ENCODE measurements at regions not wholly inside any gene's neighbourhood (a gene's known extent, or its start where the extent isn't known, plus 50 kb on each side); places are given as distances from the start of the nearest gene placed in this dataset.

DNA sequence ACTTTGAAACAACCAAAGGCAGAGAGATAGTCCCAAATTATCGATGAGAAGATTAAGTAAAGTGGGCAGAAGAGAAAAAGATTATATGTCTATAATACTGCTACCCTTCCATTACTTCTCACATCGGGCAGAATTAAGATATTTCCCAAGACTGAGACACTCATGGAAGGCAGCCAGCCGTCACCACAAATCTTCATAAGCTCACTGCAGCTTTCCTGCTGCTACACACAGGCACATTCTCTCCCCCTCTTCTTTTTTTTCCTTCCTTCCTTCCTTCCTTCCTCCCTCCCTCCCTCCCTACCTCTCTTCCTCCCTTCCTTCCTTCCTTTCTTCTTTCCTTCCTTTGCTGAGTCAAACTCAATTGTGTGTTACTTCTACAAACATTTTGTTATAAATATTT, 58.7 kb upstream of the SPATA31C2 start:
- Histone ChIP-seq H2AFZ (no peak overlapping the region), H3K4me2 (peak overlapping the region; percentile 9; the same call in 1 of the 2 replicates), H3K4me3 (no peak overlapping the region), H3K9me2 (ENCODE audit: insufficient read depth) (no peaks in the 10 kb centered on the region), H3K4me1 (ENCODE audit: insufficient read depth) (peaks cover 25% of the 10 kb centered on the region), H4K20me1 (replicated peaks; ENCODE audit: insufficient read depth) (no peaks in the 10 kb centered on the region), H3F3A (replicated peaks; ENCODE audit: low read depth) (no peaks in the 10 kb centered on the region), H3K79me2 (replicated peaks; ENCODE audit: insufficient read depth) (no peaks in the 10 kb centered on the region), H3K27me3 (ENCODE audit: insufficient read depth) (no peaks in the 10 kb centered on the region), H3K36me3 (ENCODE audit: insufficient read depth) (no peaks in the 10 kb centered on the region), H3K27ac (ENCODE audit: low read depth) (no peak overlapping the region)
- ATAC-seq (no peak), DNase-seq (ENCODE audit: low spot score) (no peak)
- Mint-ChIP-seq H3K9me3 (no peaks in the 10 kb centered on the region), H3K27ac (no peak overlapping the region), H3K36me3 (ENCODE audit: low read depth) (no peaks in the 10 kb centered on the region), H3K27me3 (ENCODE audit: insufficient read depth, low read depth, poor library complexity) (peaks cover 4% of the 10 kb centered on the region), H3K4me3 (no peak overlapping the region), H3K4me1 (peaks cover 31% of the 10 kb centered on the region)
- TF ChIP-seq JUNB (IDR thresholded peaks at IDR 0.05; ENCODE audit: unreplicated experiment) (no peak), POLR2AphosphoS5 (IDR thresholded peaks at IDR 0.05; ENCODE audit: low read depth) (no peak), EZH2phosphoT487 (IDR thresholded peaks at IDR 0.05; ENCODE audit: unreplicated experiment) (no peak), EZH2 (IDR thresholded peaks at IDR 0.05; ENCODE audit: low read depth, unreplicated experiment) (no peak)

DNA sequence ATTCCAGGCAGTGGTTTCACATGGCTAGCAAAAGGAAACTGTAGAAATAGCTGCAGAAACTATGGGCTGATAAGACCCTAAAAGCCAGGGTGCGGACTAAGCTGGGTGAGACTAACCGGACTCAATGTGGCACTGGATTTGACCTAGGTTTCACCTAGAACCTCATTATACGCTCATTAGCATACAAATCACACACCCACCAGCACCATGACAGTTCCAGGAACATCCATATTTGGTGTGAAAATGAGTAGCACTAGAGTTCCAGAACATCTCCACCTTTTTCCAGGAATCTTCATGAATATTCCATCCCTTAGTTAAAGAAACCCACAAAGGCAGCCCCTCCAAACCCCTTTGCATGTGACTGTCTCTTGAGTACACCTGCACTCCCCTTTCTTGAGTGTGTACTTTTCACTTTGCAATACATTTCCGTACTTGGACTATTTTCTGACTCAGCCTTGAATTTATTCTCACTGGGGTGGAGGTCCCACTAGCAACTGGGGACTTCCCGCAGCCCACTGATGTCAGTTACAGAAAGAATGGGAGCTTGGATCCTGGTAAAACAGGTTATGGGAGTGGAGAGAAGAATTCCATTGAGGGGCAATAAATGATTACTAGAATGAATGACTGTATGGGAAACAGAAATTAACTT, 58.0 kb upstream of the SPATA31C2 start:
- Mint-ChIP-seq H3K36me3 (ENCODE audit: low read depth) (no peaks in the 10 kb centered on the region), H3K9me3 (no peaks in the 10 kb centered on the region), H3K4me3 (no peak overlapping the region), H3K4me1 (peaks cover 31% of the 10 kb centered on the region), H3K27ac (no peak overlapping the region), H3K27me3 (ENCODE audit: insufficient read depth, low read depth, poor library complexity) (peaks cover 4% of the 10 kb centered on the region)
- Histone ChIP-seq H3K79me2 (replicated peaks; ENCODE audit: insufficient read depth) (no peaks in the 10 kb centered on the region), H3K4me1 (ENCODE audit: insufficient read depth) (peaks cover 25% of the 10 kb centered on the region), H3K9me2 (ENCODE audit: insufficient read depth) (peaks cover under 1% of the 10 kb centered on the region; the same call in 1 of the 2 replicates), H4K20me1 (replicated peaks; ENCODE audit: insufficient read depth) (no peaks in the 10 kb centered on the region), H3K27ac (ENCODE audit: low read depth) (no peak overlapping the region), H3K27me3 (ENCODE audit: insufficient read depth) (no peaks in the 10 kb centered on the region), H3K4me2 (peak overlapping the region; percentile 9; the same call in 1 of the 2 replicates), H2AFZ (0 out of 2 replicates have a peak overlapping the region, but pooled peaks have one; percentile 6), H3K36me3 (ENCODE audit: insufficient read depth) (no peaks in the 10 kb centered on the region), H3K4me3 (no peak overlapping the region), H3F3A (replicated peaks; ENCODE audit: low read depth) (no peaks in the 10 kb centered on the region)
- TF ChIP-seq EZH2 (IDR thresholded peaks at IDR 0.05; ENCODE audit: low read depth, unreplicated experiment): no peak
- no peak for TF ChIP-seq NANOG (IDR thresholded peaks at IDR 0.05; ENCODE audit: borderline replicate concordance)
- no peak for TF ChIP-seq EZH2phosphoT487 (IDR thresholded peaks at IDR 0.05; ENCODE audit: unreplicated experiment)
- no peak for TF ChIP-seq POLR2AphosphoS5 (IDR thresholded peaks at IDR 0.05; ENCODE audit: low read depth)
- TF ChIP-seq JUNB (IDR thresholded peaks at IDR 0.05; ENCODE audit: unreplicated experiment): no peak
- no peak for TF ChIP-seq CREB1 (CRISPR knock-in tag; IDR thresholded peaks at IDR 0.05; ENCODE audit: low read depth)
- TF ChIP-seq, protein P1, sequence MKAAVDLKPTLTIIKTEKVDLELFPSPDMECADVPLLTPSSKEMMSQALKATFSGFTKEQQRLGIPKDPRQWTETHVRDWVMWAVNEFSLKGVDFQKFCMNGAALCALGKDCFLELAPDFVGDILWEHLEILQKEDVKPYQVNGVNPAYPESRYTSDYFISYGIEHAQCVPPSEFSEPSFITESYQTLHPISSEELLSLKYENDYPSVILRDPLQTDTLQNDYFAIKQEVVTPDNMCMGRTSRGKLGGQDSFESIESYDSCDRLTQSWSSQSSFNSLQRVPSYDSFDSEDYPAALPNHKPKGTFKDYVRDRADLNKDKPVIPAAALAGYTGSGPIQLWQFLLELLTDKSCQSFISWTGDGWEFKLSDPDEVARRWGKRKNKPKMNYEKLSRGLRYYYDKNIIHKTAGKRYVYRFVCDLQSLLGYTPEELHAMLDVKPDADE (IDR thresholded peaks at IDR 0.05): no peak
- TF ChIP-seq, protein P2, sequence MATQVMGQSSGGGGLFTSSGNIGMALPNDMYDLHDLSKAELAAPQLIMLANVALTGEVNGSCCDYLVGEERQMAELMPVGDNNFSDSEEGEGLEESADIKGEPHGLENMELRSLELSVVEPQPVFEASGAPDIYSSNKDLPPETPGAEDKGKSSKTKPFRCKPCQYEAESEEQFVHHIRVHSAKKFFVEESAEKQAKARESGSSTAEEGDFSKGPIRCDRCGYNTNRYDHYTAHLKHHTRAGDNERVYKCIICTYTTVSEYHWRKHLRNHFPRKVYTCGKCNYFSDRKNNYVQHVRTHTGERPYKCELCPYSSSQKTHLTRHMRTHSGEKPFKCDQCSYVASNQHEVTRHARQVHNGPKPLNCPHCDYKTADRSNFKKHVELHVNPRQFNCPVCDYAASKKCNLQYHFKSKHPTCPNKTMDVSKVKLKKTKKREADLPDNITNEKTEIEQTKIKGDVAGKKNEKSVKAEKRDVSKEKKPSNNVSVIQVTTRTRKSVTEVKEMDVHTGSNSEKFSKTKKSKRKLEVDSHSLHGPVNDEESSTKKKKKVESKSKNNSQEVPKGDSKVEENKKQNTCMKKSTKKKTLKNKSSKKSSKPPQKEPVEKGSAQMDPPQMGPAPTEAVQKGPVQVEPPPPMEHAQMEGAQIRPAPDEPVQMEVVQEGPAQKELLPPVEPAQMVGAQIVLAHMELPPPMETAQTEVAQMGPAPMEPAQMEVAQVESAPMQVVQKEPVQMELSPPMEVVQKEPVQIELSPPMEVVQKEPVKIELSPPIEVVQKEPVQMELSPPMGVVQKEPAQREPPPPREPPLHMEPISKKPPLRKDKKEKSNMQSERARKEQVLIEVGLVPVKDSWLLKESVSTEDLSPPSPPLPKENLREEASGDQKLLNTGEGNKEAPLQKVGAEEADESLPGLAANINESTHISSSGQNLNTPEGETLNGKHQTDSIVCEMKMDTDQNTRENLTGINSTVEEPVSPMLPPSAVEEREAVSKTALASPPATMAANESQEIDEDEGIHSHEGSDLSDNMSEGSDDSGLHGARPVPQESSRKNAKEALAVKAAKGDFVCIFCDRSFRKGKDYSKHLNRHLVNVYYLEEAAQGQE (IDR thresholded peaks at IDR 0.05; ENCODE audit: unreplicated experiment): no peak
- no peak for TF ChIP-seq ZNF331 (CRISPR knock-in tag; IDR thresholded peaks at IDR 0.05; ENCODE audit: low read depth)
- TF ChIP-seq, protein P3, sequence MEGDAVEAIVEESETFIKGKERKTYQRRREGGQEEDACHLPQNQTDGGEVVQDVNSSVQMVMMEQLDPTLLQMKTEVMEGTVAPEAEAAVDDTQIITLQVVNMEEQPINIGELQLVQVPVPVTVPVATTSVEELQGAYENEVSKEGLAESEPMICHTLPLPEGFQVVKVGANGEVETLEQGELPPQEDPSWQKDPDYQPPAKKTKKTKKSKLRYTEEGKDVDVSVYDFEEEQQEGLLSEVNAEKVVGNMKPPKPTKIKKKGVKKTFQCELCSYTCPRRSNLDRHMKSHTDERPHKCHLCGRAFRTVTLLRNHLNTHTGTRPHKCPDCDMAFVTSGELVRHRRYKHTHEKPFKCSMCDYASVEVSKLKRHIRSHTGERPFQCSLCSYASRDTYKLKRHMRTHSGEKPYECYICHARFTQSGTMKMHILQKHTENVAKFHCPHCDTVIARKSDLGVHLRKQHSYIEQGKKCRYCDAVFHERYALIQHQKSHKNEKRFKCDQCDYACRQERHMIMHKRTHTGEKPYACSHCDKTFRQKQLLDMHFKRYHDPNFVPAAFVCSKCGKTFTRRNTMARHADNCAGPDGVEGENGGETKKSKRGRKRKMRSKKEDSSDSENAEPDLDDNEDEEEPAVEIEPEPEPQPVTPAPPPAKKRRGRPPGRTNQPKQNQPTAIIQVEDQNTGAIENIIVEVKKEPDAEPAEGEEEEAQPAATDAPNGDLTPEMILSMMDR (conservative IDR thresholded peaks at IDR 0.05; ENCODE audit: low read depth in 2 of 2): no peak
- no peak for TF ChIP-seq ZNF114 (CRISPR knock-in tag; IDR thresholded peaks at IDR 0.05)
- no peak for DNase-seq (ENCODE audit: low spot score)
- ATAC-seq: no peak

Data from GM23338 (cell line).